Uterus (tissue), 2 donors: ENCODE measurements at regions not wholly inside any gene's neighbourhood (a gene's known extent, or its start where the extent isn't known, plus 50 kb on each side); places are given as distances from the start of the nearest gene placed in this dataset.

ENCODE experiments used
- POLR2A ChIP-seq, 2 donors: fragments of 450-650 bp; IDR thresholded peaks; one replicate each; pipeline ENCODE4 v1.6.1; 2016; ENCODE audit warnings: antibody characterized with exemption in 2 of 2, mild to moderate bottlenecking in 1 of 2, moderate library complexity in 1 of 2
- TF ChIP-seq, protein P1 (sequence below), 4 experiments: fragments of 200-600 bp in 2 of 4; fragments of 450-650 bp in 2 of 4; sonication (generic) in 2 of 4; IDR thresholded peaks; one replicate each; pipeline ENCODE4 v1.5.1; 2016 to 2019; ENCODE audit warnings: antibody characterized with exemption in 4 of 4, mild to moderate bottlenecking in 2 of 4, moderate library complexity in 1 of 4

DNA sequence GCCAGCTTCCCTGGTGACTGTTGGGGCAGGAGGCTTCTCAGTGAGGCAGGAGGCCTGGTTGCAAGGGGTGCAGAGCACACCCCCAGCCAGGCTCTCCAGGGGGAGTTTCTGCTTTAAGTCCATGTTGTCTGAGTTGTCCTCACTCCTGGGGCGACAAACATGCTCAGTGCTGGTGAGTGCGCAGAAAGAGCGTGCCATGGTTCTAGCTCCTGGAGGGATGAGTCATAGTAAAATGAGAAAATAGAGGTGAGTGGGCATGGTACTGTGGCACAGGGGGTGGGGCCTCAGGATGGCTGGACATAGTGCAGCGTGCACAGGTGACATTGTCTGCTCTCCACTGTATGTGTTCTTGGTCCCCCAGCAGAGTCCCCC is 457.2 kb upstream of the HS6ST1 start:
- TF ChIP-seq, protein P1, sequence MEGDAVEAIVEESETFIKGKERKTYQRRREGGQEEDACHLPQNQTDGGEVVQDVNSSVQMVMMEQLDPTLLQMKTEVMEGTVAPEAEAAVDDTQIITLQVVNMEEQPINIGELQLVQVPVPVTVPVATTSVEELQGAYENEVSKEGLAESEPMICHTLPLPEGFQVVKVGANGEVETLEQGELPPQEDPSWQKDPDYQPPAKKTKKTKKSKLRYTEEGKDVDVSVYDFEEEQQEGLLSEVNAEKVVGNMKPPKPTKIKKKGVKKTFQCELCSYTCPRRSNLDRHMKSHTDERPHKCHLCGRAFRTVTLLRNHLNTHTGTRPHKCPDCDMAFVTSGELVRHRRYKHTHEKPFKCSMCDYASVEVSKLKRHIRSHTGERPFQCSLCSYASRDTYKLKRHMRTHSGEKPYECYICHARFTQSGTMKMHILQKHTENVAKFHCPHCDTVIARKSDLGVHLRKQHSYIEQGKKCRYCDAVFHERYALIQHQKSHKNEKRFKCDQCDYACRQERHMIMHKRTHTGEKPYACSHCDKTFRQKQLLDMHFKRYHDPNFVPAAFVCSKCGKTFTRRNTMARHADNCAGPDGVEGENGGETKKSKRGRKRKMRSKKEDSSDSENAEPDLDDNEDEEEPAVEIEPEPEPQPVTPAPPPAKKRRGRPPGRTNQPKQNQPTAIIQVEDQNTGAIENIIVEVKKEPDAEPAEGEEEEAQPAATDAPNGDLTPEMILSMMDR (IDR thresholded peaks at IDR 0.05) = no peak
- TF ChIP-seq POLR2A (IDR thresholded peaks at IDR 0.05) = no peak
